OCI-LY3 (cell line): ENCODE measurements at regions not wholly inside any gene's neighbourhood (a gene's known extent, or its start where the extent isn't known, plus 50 kb on each side); places are given as distances from the start of the nearest gene placed in this dataset.

Experiments
- H2AFZ ChIP-seq: fragments of 200-600, 300-600 bp; shearing (Covaris generic); 2 replicates; pipeline ENCODE4 v1.6.0; 2014; ENCODE audit warnings: antibody characterized with exemption, low read depth, low read length
- H3K27ac ChIP-seq: fragments of 200-600, 300-600 bp; sonication (generic); 2 replicates; pipeline ENCODE4 v1.5.1; 2014; ENCODE audit warnings: mild to moderate bottlenecking, low read length, moderate library complexity, mixed read lengths
- H3K27me3 ChIP-seq: fragments of 200-600, 300-600 bp; sonication (generic); 2 replicates; pipeline ENCODE4 v1.6.1; 2014; ENCODE audit warnings: low read depth, low read length, mixed read lengths
- H3K36me3 ChIP-seq: fragments of 200-600, 300-600 bp; sonication (generic); replicated peaks from 2 replicates; pipeline ENCODE3; 2014; ENCODE audit warnings: low read depth, low read length, mixed read lengths
- H3K4me1 ChIP-seq: fragments of 300-600, 200-600 bp; sonication (generic); 2 replicates; pipeline ENCODE4 v1.6.1; 2014; ENCODE audit warnings: low read length, mixed read lengths
- H3K4me2 ChIP-seq: fragments of 200-600, 300-600 bp; sonication (generic); 2 replicates; pipeline ENCODE4 v1.6.1; 2014; ENCODE audit warnings: low read length, mixed read lengths
- H3K4me3 ChIP-seq: fragments of 300-600, 200-600 bp; sonication (generic); 2 replicates; pipeline ENCODE4 v1.5.1; 2014; ENCODE audit warnings: antibody characterized with exemption, mild to moderate bottlenecking, low read length, moderate library complexity
- H3K79me2 ChIP-seq: fragments of 300-600, 200-600 bp; shearing (Covaris generic); 2 replicates; pipeline ENCODE4 v1.6.1; 2014; ENCODE audit warnings: mild to moderate bottlenecking, low read length, mixed read lengths
- H3K9ac ChIP-seq: fragments of 300-600, 200-600 bp; shearing (Covaris generic); 2 replicates; pipeline ENCODE4 v1.6.0; 2014; ENCODE audit warnings: mild to moderate bottlenecking, low read length, moderate library complexity
- H3K9me3 ChIP-seq: fragments of 200-600, 300-600 bp; shearing (Covaris generic); 2 replicates; pipeline ENCODE4 v1.6.1; 2014; ENCODE audit warnings: low read length, mixed read lengths; ENCODE audit not compliant: insufficient read depth
- H4K20me1 ChIP-seq: fragments of 200-600, 300-600 bp; sonication (generic); 2 replicates; pipeline ENCODE4 v1.6.1; 2016; ENCODE audit warnings: low read length, mixed read lengths; ENCODE audit not compliant: insufficient read depth
- EZH2phosphoT487 ChIP-seq: fragments of 200-600 bp; shearing (Covaris generic); IDR thresholded peaks from 2 replicates; pipeline ENCODE4 v1.6.1; 2018; ENCODE audit warnings: antibody characterized with exemption, mixed run types, low read depth
- TF ChIP-seq, protein P1 (sequence below): fragments of 200-600, 300-600 bp; sonication (generic); IDR thresholded peaks from 2 replicates; pipeline ENCODE4 v1.5.1; 2014; ENCODE audit warnings: antibody characterized with exemption, low read length, low read depth

DNA sequence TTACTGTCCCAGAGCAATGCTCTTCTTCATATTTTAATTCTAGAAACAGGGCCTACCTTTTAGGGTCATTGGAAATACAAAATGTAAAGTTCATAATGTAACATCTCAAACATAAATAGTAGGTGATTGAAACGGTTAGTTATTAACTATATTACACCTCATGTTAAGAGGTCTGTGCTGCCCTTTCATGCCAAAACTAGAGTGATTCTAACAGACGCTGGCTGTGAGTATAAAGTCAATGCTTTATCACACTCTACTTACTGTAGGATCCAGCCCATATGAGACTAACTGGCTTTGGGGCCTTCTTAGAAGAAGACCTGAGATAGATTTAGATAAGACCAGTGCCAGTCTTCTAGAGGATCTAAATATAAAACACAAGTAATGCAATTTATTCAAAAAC lies 966.1 kb upstream of the SORCS1 start:
- H3K4me3 ChIP-seq: no peak overlapping the region
- H3K79me2 ChIP-seq: no peaks in the 10 kb centered on the region
- TF ChIP-seq, protein P1, sequence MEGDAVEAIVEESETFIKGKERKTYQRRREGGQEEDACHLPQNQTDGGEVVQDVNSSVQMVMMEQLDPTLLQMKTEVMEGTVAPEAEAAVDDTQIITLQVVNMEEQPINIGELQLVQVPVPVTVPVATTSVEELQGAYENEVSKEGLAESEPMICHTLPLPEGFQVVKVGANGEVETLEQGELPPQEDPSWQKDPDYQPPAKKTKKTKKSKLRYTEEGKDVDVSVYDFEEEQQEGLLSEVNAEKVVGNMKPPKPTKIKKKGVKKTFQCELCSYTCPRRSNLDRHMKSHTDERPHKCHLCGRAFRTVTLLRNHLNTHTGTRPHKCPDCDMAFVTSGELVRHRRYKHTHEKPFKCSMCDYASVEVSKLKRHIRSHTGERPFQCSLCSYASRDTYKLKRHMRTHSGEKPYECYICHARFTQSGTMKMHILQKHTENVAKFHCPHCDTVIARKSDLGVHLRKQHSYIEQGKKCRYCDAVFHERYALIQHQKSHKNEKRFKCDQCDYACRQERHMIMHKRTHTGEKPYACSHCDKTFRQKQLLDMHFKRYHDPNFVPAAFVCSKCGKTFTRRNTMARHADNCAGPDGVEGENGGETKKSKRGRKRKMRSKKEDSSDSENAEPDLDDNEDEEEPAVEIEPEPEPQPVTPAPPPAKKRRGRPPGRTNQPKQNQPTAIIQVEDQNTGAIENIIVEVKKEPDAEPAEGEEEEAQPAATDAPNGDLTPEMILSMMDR: no peak
- no peak for TF ChIP-seq EZH2phosphoT487
- H3K9me3 ChIP-seq: no peaks in the 10 kb centered on the region
- H3K27me3 ChIP-seq: no peaks in the 10 kb centered on the region
- H3K9ac ChIP-seq: no peak overlapping the region
- H4K20me1 ChIP-seq: no peaks in the 10 kb centered on the region
- no peak overlapping the region for H3K4me2 ChIP-seq
- no peaks in the 10 kb centered on the region for H3K4me1 ChIP-seq
- H3K27ac ChIP-seq: no peak overlapping the region
- H3K36me3 ChIP-seq: no peaks in the 10 kb centered on the region
- no peak overlapping the region for H2AFZ ChIP-seq

DNA sequence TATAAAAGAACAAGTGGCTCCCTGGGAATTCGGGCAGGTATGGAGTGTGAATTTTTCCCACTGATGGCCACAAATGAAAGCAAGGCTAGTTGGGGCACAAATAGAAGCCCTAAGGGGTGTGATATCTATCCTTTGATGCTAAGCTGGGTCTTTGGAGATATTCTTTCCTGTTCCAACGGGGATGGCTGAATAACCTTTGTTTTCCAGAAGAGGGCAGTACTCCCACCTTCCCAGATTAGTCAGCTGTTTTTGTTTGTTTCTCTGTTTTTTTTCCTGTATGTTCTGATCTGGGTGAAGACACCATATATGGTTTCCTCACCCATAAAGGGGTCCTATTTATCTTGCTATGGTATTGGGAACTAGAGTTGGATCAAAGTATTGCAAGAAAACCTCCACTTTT lies 947.7 kb upstream of the SORCS1 start:
- Histone ChIP-seq H3K79me2 (no peaks in the 10 kb centered on the region), H3K36me3 (no peaks in the 10 kb centered on the region), H2AFZ (no peak overlapping the region), H4K20me1 (no peaks in the 10 kb centered on the region), H3K4me2 (no peak overlapping the region), H3K27ac (no peak overlapping the region), H3K27me3 (no peaks in the 10 kb centered on the region), H3K9me3 (no peaks in the 10 kb centered on the region), H3K9ac (no peak overlapping the region), H3K4me1 (no peaks in the 10 kb centered on the region), H3K4me3 (no peak overlapping the region)
- no peak for TF ChIP-seq EZH2phosphoT487
- TF ChIP-seq, protein P1: peak; percentile 38

DNA sequence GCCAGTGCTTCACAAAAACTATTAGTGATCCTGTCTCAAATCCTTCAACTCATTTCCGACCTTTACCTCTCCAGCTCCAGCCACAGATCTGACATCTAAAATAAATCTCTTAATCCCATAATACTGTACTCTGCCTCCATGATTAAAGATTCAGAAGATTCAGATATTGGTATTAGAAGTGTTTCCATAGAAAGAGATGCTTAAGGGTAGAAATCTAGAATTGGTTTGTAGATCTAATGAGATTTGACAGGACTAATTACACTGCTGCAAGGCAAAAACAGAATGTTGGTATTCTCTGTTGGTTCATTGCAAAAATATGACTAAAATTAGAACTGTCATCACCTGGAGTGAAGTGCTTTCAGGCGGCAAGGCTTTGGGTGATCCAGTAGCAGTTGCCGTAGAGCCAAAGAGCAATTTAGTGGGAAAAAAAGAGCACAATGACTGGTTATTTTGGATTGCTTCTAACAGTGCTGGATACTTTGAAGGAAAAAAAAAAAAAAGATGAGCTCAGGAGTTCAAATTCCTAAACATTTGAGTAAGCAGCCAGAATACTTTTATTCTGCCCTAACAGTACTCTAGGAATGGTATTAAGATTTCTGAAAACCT lies 940.1 kb upstream of the SORCS1 start:
- no peaks in the 10 kb centered on the region for H3K79me2 ChIP-seq
- H3K4me2 ChIP-seq: no peak overlapping the region
- H3K9ac ChIP-seq: no peak overlapping the region
- H3K4me1 ChIP-seq: no peaks in the 10 kb centered on the region
- H3K9me3 ChIP-seq: no peaks in the 10 kb centered on the region
- no peak overlapping the region for H3K27ac ChIP-seq
- H3K27me3 ChIP-seq: no peaks in the 10 kb centered on the region
- H2AFZ ChIP-seq: no peak overlapping the region
- no peaks in the 10 kb centered on the region for H4K20me1 ChIP-seq
- H3K36me3 ChIP-seq: no peaks in the 10 kb centered on the region
- TF ChIP-seq EZH2phosphoT487: no peak
- TF ChIP-seq, protein P1: no peak
- no peak overlapping the region for H3K4me3 ChIP-seq

DNA sequence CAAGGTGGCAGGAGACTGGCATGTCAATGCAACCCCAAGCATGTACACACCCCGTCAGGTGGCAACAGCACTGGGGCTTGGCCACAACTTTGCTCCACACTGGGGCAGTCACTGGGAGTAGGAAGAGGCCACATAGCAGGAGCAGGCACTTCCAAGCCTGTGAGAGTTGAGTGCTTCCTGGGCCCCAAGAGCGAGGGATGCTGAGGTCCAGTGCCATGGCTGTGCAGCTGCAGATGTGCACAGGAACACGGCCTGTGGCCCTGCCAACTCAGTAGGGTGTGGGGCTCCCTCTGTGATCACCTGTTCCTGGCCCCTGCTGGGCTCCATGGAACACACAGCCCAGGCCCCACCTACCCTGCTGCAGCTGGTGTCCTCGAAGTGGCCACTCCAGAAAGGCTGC lies 932.8 kb upstream of the SORCS1 start:
- TF ChIP-seq, protein P1: no peak
- no peak for TF ChIP-seq EZH2phosphoT487
- no peaks in the 10 kb centered on the region for H3K79me2 ChIP-seq
- H4K20me1 ChIP-seq: no peaks in the 10 kb centered on the region
- no peaks in the 10 kb centered on the region for H3K4me1 ChIP-seq
- H3K4me2 ChIP-seq: no peak overlapping the region
- H3K36me3 ChIP-seq: no peaks in the 10 kb centered on the region
- H3K9me3 ChIP-seq: no peaks in the 10 kb centered on the region
- H2AFZ ChIP-seq: no peak overlapping the region
- no peak overlapping the region for H3K9ac ChIP-seq
- no peak overlapping the region for H3K4me3 ChIP-seq
- H3K27me3 ChIP-seq: no peaks in the 10 kb centered on the region
- H3K27ac ChIP-seq: no peak overlapping the region
